Ovary (tissue), 3 donors: ENCODE measurements at regions not wholly inside any gene's neighbourhood (a gene's known extent, or its start where the extent isn't known, plus 50 kb on each side); places are given as distances from the start of the nearest gene placed in this dataset.

ENCODE experiments used
- EP300 ChIP-seq: sonication (generic); formaldehyde crosslinking; IDR thresholded peaks from one replicate; pipeline ENCODE4 v1.6.1; 2017; ENCODE audit warnings: antibody characterized with exemption
- POLR2A ChIP-seq: fragments of 450-650 bp; IDR thresholded peaks from one replicate; pipeline ENCODE4 v1.6.1; 2017; ENCODE audit warnings: antibody characterized with exemption, mild to moderate bottlenecking, moderate library complexity
- TF ChIP-seq, protein P1 (sequence below), 3 donors: fragments of 450-650 bp in 2 of 3; fragments of 200-600 bp in 1 of 3; IDR thresholded peaks; one replicate each; pipeline versions ENCODE4 v1.5.1 to v1.8.0; 2016 to 2022; ENCODE audit warnings: antibody characterized with exemption in 3 of 3, mild to moderate bottlenecking in 1 of 3
- donor health status: DM: no; HTN: no; CAD: no.

DNA sequence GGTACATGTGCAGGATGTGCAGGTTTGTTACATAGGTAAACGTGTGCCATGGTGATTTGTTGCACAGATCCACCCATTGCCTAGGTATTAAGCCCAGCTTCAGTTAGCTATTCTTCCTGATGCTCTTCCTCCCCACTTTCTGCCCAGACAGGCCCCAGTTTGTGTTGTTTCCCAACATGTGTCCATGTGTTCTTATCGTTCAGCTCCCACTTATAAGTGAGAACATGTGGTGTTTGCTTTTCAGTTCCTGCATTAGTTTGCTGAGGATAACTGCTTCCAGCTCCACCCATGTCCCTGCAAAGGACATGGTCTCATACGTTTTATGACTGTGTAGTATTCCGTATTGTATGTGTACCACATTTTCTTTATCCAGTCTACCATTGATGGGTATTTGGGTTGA lies 251.7 kb upstream of the NOVA1 start:
- TF ChIP-seq, protein P1, sequence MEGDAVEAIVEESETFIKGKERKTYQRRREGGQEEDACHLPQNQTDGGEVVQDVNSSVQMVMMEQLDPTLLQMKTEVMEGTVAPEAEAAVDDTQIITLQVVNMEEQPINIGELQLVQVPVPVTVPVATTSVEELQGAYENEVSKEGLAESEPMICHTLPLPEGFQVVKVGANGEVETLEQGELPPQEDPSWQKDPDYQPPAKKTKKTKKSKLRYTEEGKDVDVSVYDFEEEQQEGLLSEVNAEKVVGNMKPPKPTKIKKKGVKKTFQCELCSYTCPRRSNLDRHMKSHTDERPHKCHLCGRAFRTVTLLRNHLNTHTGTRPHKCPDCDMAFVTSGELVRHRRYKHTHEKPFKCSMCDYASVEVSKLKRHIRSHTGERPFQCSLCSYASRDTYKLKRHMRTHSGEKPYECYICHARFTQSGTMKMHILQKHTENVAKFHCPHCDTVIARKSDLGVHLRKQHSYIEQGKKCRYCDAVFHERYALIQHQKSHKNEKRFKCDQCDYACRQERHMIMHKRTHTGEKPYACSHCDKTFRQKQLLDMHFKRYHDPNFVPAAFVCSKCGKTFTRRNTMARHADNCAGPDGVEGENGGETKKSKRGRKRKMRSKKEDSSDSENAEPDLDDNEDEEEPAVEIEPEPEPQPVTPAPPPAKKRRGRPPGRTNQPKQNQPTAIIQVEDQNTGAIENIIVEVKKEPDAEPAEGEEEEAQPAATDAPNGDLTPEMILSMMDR (IDR thresholded peaks at IDR 0.05) = no peak
- TF ChIP-seq POLR2A (no peak), EP300 (no peak)
